Duodenal mucosa (tissue), 2 donors: ENCODE measurements at regions not wholly inside any gene's neighbourhood (a gene's known extent, or its start where the extent isn't known, plus 50 kb on each side); places are given as distances from the start of the nearest gene placed in this dataset.

Experiments used
- H3K27ac ChIP-seq: one replicate; pipeline ENCODE4 v1.7.0; 2013; ENCODE audit warnings: low read depth, low read length
- H3K27me3 ChIP-seq, 2 donors: one replicate each; pipeline ENCODE4 v1.7.0; 2013; ENCODE audit warnings: low read length in 2 of 2, control low read depth in 1 of 2; ENCODE audit not compliant: insufficient read depth in 2 of 2, control insufficient read depth in 1 of 2
- H3K36me3 ChIP-seq, 2 donors: one replicate each; pipeline ENCODE4 v1.7.0; 2013; ENCODE audit warnings: low read length in 2 of 2, control low read depth in 1 of 2; ENCODE audit not compliant: insufficient read depth in 2 of 2, control insufficient read depth in 1 of 2
- H3K4me1 ChIP-seq, 2 donors: one replicate each; pipeline ENCODE4 v1.7.0; 2013; ENCODE audit warnings: low read length in 2 of 2, control low read depth in 1 of 2; ENCODE audit not compliant: insufficient read depth in 2 of 2, control insufficient read depth in 1 of 2
- H3K4me3 ChIP-seq, 2 donors: one replicate each; pipeline ENCODE4 v1.7.0; 2013; ENCODE audit warnings: low read length in 2 of 2, low read depth in 1 of 2
- H3K9ac ChIP-seq, 2 donors: one replicate each; pipeline ENCODE4 v1.7.0; 2013; ENCODE audit warnings: low read length in 2 of 2, low read depth in 1 of 2
- H3K9me3 ChIP-seq, 2 donors: one replicate each; pipeline ENCODE4 v1.7.0; 2013; ENCODE audit warnings: low read length in 2 of 2, control low read depth in 1 of 2; ENCODE audit not compliant: control insufficient read depth in 1 of 2

DNA sequence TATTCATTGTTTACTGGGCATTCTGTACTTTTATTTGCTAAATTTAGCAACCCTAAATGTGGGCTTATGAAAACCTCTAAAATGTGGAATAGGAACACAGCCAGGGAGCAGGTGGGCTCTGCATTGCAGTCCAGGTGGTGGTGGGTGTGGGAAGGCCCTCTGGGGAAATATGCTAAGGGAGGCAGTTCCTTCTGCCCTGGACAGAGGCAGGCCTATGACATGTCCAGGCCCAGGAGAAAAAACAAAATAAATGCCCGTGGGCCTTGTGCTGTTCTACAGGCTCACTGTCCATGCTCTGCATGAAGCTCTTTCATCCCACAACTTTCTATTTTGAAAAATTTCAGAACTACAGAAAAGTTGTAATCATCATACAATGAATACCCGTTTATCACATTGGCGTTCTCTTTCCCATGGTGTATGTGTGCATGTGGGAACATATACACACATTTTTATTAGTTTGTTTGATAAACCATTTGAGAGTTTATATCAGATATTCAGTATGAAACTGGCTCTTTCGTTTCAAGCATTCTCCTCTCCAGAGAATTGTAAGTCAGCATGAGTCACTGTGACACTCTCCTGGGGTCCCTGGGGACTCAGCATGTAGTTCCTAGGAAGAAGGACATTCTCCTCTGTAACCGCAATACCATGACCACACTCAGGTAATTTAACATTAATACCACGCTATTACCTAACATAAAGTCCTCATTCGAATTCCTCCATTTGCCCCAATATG lies 505.3 kb downstream of the COG6 start:
- Histone ChIP-seq H3K4me3 (no peak overlapping the region), H3K4me1 (no peaks in the 10 kb centered on the region), H3K36me3 (no peaks in the 10 kb centered on the region), H3K27me3 (no peaks in the 10 kb centered on the region), H3K27ac (no peak overlapping the region), H3K9ac (no peak overlapping the region), H3K9me3 (no peaks in the 10 kb centered on the region)

DNA sequence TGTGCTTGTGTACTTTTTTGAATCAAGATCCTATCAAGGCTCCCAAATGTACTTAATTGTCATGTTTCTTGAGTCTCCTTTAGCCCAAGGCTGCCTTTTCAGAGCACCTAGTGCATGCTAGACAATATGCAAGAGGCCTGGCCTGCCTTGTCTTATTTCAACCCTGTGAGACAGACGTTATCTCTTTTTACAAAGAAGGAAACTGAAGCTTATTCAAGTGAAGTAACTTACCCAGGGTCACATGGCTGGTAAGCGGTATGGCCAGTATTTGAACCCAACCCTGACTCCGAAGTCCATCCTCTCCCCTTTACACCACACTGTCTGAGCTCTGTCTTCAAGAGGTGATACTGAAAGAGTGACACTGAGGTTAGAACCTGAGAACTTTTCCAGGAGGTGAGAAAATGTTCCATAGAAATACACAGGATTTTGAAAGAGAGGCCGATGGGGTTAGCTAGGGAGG lies 505.1 kb downstream of the FOXO1 start:
- H3K27me3 ChIP-seq = peaks cover 0 to 3% of the 10 kb centered on the region in 2 donors
- H3K4me1 ChIP-seq = no peaks in the 10 kb centered on the region
- no peaks in the 10 kb centered on the region for H3K36me3 ChIP-seq
- H3K9ac ChIP-seq = no peak overlapping the region
- no peak overlapping the region for H3K27ac ChIP-seq
- no peak overlapping the region for H3K4me3 ChIP-seq
- no peaks in the 10 kb centered on the region for H3K9me3 ChIP-seq

DNA sequence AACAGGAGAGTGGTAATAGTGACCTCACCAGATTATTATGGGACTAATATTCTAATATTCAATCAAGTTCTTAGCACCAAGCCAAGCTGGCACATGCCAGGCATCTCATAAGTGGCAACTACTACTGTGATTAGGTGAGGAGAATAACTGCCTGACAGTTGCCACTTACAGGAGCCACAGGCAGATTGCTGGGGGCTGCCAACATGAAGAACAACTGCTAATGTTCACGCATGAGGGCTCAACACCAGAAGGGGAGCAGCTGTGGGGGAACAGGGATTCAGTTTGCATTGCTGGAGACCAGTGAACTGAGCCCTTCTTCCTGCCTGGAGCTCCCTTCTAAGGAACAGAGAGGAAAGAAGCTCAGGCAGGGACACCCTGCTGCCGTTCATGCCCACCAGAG lies 504.5 kb downstream of the FOXO1 start:
- H3K9me3 ChIP-seq = no peaks in the 10 kb centered on the region
- H3K27ac ChIP-seq = no peak overlapping the region
- H3K27me3 ChIP-seq = peaks cover 0 to 5% of the 10 kb centered on the region in 2 donors

DNA sequence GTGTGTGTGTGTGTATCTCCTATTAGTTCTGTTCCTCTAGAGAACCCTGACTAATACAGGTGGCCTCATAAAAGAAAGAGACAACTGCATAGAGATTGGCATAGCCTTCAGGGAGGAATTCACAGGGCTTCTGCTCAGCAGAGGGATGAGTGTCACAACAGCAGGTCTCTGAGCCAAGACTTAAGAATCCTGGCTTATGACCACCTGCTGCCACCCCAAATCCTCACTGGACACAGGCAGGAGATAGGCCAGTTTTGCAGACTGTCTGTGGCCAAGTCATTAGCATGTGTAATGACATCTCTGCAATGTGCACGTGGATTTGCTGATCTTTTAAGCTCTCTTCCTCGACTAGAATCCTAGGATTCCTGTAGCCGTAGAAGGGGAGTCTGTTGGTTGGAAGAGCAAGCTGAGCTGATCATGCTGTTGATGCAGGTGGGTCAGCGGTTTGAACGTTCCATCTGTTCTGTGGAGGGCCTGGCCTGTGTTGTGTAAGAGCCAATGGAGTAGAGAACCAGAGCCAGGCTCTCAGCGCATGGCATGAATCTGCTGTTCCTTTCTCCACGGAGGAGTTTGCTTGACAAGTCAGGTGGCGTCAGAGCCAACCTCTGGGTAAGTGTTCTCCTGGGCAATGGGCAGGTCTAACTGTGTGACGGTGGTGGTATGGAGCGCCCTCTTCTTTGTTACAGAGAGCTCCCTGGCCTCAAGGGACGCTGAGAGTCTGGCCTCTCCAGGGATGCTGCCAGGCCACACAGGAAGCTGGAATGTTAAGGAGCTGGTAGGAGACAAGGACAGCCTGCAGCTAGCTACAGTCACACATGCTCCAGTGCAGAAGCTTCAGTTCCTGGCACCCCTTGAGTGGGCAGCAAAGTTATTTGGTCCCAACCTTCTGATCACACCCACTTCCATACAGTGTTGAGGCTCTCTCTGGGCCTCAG lies 503.1 kb downstream of the FOXO1 start:
- Histone ChIP-seq H3K27ac (no peak overlapping the region), H3K27me3 (peaks cover 3 to 9% of the 10 kb centered on the region in 2 donors), H3K36me3 (no peaks in the 10 kb centered on the region), H3K9ac (no peak overlapping the region), H3K4me3 (no peak overlapping the region), H3K9me3 (no peaks in the 10 kb centered on the region), H3K4me1 (no peaks in the 10 kb centered on the region)

More for the DNA sequence above, 504.5 kb downstream of the FOXO1 start:
- no peak overlapping the region for H3K4me3 ChIP-seq
- H3K4me1 ChIP-seq = no peaks in the 10 kb centered on the region
- no peaks in the 10 kb centered on the region for H3K36me3 ChIP-seq
- H3K9ac ChIP-seq = no peak overlapping the region

DNA sequence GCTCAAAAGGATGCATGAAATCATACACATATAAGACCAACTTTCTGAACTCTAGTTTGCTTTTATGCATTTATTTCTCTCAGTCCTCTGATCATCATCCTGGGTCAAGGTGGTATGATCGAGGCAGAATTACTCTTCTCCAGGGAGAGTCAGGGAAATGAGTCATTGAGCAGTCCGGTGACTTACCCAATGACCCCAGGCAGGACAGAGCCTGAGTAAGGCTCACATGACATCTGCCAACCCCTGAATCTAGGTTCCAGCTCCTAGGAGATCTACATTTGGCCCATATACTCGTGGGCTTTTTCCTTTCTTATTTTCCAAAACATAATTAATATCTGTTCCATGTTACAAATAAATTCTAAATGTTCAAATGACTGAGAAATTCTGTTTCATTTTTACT lies 502.3 kb downstream of the FOXO1 start:
- no peak overlapping the region for H3K27ac ChIP-seq
- H3K9ac ChIP-seq = no peak overlapping the region
- H3K27me3 ChIP-seq = peaks cover 10 to 16% of the 10 kb centered on the region in 2 donors
- H3K9me3 ChIP-seq = no peaks in the 10 kb centered on the region
- H3K4me1 ChIP-seq = no peaks in the 10 kb centered on the region
- H3K4me3 ChIP-seq = no peak overlapping the region
- no peaks in the 10 kb centered on the region for H3K36me3 ChIP-seq

DNA sequence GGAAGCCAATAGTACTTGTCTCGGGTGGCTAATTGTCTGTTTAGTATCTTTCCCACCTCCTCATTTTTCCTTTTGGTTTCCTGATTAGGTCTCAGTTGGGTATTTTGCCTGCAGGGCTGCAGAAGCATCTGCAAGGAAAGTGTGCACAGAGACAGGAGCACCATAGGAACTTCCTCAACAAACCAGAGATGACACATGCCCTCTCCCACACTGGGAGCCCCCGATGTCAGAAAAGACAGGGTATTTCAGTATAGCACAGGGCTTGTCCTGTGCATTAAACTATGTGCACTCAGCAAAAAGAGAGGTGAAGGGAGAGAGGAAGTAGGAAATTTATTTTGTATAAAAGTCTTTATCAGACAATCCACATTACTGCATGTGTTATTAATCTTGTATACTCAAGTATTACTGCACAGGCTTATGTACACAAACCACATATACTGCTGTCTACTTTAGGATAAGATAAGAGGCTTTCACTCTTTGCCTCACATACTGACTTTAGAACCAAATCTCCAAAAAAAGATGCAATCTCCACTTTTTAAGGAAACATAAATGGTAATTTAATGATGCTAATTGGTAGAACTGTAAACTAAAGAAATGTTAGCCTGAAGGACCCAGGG lies 501.0 kb downstream of the FOXO1 start:
- H3K9ac ChIP-seq = no peak overlapping the region
- H3K27me3 ChIP-seq = peaks cover 10 to 21% of the 10 kb centered on the region in 2 donors
- no peak overlapping the region for H3K4me3 ChIP-seq
- H3K36me3 ChIP-seq = no peaks in the 10 kb centered on the region
- H3K4me1 ChIP-seq = no peaks in the 10 kb centered on the region
- H3K9me3 ChIP-seq = no peaks in the 10 kb centered on the region
- H3K27ac ChIP-seq = no peak overlapping the region

DNA sequence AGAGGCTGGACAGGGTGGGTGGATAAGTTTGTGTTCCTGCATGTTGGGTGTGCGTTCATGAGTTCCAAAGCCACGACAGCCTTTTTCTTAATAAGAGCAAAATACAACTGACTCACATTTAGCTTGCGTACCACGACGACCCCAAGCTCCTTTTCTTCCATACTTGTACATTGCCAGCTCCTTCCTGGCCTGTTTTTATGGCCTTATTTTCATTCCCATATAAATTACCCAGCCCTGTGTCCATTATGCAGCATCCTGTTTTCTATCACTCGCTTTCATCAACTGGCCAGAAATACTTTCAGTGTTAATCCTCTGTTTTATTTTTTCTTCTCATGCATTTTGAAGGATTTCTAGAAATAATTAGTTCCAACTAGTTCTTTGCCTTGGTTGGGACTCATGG lies 499.1 kb downstream of the FOXO1 start:
- H3K9me3 ChIP-seq = no peaks in the 10 kb centered on the region
- H3K36me3 ChIP-seq = no peaks in the 10 kb centered on the region
- H3K9ac ChIP-seq = no peak overlapping the region
- H3K4me3 ChIP-seq = no peak overlapping the region
- peaks cover 16 to 30% of the 10 kb centered on the region in 2 donors for H3K27me3 ChIP-seq
- H3K4me1 ChIP-seq = no peaks in the 10 kb centered on the region
- no peak overlapping the region for H3K27ac ChIP-seq

DNA sequence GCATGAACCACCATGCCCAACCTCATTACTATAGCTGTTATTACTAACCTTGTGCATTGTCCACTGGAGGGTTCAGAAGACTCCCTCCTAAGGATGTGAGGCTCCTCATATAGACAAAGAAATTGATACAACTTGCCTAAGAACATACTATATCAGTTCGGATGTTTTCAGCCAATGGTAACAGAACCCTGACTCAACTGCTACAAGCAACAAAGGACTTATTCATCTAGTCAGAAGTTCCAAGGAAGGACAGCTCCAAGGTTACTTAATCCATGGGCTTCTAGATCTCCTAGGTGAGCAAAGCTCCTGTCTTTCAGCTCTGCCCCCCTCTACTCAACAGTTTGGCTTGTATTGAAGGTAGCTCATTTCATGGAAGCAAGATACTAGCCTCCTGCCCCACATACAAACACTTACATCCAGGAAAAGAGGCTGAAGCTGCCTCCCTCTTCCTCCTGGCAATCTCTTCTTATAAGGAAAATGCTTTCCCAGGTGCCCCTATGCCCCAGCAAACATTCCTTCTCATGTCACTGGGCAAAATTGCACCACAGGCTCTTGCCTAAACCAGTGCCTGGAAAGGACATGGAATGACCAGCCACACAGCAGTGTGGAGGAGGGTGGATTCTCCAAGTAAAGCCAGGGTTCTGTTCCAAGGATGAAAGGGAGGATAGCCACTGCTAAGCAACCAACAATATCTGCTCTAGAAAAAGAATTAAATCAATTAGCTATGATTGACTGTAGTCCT lies 497.8 kb downstream of the FOXO1 start:
- Histone ChIP-seq H3K27ac (no peak overlapping the region), H3K4me3 (no peak overlapping the region)

DNA sequence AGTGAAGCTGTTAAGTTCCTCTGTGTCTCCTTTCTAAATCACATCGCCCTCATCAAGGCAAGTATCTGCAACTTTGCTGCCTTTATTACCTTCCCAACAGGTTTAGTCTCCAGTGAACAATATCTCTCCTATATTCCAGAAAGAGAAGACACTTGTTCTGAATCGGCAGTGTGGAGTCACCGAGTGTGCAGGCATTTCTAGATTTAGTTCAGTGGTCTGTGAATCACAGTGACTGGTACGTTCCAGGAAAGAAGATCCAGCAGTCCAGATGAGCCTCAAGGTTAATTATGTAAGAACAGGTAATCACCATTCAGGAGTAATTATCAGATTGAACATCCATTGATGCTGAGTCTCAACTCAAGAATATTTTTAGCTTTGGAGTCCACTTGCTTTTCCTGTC lies 497.0 kb downstream of the FOXO1 start:
- no peaks in the 10 kb centered on the region for H3K36me3 ChIP-seq
- H3K9ac ChIP-seq = no peak overlapping the region
- H3K9me3 ChIP-seq = no peaks in the 10 kb centered on the region
- H3K4me3 ChIP-seq = no peak overlapping the region
- H3K27ac ChIP-seq = no peak overlapping the region
- H3K27me3 ChIP-seq = peaks cover 21 to 42% of the 10 kb centered on the region in 2 donors
- H3K4me1 ChIP-seq = no peaks in the 10 kb centered on the region

More for the DNA sequence above, 497.8 kb downstream of the FOXO1 start:
- no peaks in the 10 kb centered on the region for H3K4me1 ChIP-seq
- peaks cover 21 to 38% of the 10 kb centered on the region in 2 donors for H3K27me3 ChIP-seq
- H3K9me3 ChIP-seq = no peaks in the 10 kb centered on the region
- no peak overlapping the region for H3K9ac ChIP-seq
- H3K36me3 ChIP-seq = no peaks in the 10 kb centered on the region
